NB4 (cell line): ENCODE measurements at regions not wholly inside any gene's neighbourhood (a gene's known extent, or its start where the extent isn't known, plus 50 kb on each side); places are given as distances from the start of the nearest gene placed in this dataset.

Source experiments
- DNase-seq: peaks from one replicate; pipeline ENCODE4 v3.0.0; 2010; ENCODE audit warnings: low read depth
- H3K4me3 ChIP-seq: one replicate; pipeline ENCODE4 v1.5.1; 2011; ENCODE audit warnings: mild to moderate bottlenecking, low read depth, low read length, moderate library complexity
- MYC ChIP-seq: IDR thresholded peaks from 2 replicates; pipeline ENCODE4 v1.6.1; 2011; ENCODE audit warnings: low read depth, low read length
- POLR2A ChIP-seq: IDR thresholded peaks from 2 replicates; pipeline ENCODE4 v1.6.1; 2011; ENCODE audit warnings: mild to moderate bottlenecking; ENCODE audit not compliant: insufficient read length; ENCODE audit errors: extremely low read depth
- TF ChIP-seq, protein P1 (sequence below): IDR thresholded peaks from one replicate; pipeline ENCODE4 v1.5.1; 2012; ENCODE audit warnings: low read depth, low read length
- TF ChIP-seq, protein P2 (sequence below): IDR thresholded peaks from 2 replicates; pipeline ENCODE4 v1.6.1; 2011; ENCODE audit warnings: low read depth, low read length

DNA sequence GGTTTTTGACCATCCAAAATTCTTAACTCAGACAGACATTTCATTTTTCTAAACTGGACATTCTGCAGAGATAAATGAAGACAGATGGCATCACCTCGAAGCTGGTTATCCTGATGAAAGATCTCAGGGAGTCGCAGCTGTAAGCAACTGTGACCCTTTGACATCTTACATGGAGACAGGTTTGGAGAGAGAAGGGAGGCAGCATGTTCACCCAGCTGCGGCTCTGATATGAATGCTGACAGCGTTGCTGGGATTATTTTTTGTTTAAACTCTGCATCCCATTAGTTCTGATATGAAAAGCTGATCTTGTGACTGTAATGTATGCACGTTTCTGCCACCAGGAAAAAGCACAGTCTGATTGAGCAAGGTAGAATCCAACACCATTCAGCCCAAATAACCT lies 89.4 kb downstream of the C6orf118 start:
- no peak for DNase-seq
- no peak overlapping the region for H3K4me3 ChIP-seq
- TF ChIP-seq MYC (no peak), POLR2A (no peak)
- TF ChIP-seq, protein P1, sequence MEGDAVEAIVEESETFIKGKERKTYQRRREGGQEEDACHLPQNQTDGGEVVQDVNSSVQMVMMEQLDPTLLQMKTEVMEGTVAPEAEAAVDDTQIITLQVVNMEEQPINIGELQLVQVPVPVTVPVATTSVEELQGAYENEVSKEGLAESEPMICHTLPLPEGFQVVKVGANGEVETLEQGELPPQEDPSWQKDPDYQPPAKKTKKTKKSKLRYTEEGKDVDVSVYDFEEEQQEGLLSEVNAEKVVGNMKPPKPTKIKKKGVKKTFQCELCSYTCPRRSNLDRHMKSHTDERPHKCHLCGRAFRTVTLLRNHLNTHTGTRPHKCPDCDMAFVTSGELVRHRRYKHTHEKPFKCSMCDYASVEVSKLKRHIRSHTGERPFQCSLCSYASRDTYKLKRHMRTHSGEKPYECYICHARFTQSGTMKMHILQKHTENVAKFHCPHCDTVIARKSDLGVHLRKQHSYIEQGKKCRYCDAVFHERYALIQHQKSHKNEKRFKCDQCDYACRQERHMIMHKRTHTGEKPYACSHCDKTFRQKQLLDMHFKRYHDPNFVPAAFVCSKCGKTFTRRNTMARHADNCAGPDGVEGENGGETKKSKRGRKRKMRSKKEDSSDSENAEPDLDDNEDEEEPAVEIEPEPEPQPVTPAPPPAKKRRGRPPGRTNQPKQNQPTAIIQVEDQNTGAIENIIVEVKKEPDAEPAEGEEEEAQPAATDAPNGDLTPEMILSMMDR: no peak
- TF ChIP-seq, protein P2, sequence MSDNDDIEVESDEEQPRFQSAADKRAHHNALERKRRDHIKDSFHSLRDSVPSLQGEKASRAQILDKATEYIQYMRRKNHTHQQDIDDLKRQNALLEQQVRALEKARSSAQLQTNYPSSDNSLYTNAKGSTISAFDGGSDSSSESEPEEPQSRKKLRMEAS: no peak

DNA sequence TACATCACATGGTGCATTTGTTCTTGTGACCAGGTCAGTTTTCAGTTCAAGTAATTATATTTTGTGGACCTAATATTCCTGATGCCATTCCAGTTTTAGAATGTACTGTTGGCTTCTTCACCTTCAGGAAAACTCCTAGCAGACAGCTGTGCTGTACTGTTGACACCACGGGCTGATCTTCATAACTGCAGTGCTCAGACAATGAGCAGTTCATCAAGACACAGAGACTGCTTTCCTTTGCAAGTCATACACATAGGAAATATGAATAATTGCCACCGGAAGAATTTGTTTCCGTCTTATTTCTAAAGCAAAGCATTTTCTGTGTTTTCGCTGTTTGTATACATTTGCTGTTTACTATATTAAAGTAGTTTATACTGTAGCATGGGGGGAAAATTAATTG lies 89.8 kb downstream of the C6orf118 start:
- no peak overlapping the region for H3K4me3 ChIP-seq
- no peak for TF ChIP-seq MYC
- TF ChIP-seq POLR2A: no peak
- TF ChIP-seq, protein P1: no peak
- TF ChIP-seq, protein P2: no peak
- no peak for DNase-seq

DNA sequence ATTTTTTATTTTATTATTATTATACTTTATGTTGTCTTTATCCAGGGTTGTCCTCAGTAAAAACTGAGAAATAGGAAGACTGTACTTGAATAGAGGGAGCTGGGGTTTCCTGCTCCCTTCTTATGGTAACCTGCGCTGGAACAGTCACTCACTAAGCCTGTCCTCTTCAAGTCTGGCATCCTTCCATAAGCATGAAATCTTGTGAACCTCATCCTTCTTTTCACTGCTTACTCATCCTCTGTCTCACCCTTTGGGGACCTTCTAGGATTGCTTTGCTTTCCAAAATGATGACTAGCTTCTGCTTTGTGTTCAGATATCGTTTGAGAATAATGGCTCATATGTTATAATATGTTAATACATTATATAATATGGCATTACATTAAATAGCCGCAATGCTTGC lies 90.6 kb downstream of the C6orf118 start:
- no peak for DNase-seq
- H3K4me3 ChIP-seq: no peak overlapping the region
- TF ChIP-seq, protein P1: no peak
- TF ChIP-seq, protein P2: no peak
- TF ChIP-seq MYC (no peak), POLR2A (no peak)

DNA sequence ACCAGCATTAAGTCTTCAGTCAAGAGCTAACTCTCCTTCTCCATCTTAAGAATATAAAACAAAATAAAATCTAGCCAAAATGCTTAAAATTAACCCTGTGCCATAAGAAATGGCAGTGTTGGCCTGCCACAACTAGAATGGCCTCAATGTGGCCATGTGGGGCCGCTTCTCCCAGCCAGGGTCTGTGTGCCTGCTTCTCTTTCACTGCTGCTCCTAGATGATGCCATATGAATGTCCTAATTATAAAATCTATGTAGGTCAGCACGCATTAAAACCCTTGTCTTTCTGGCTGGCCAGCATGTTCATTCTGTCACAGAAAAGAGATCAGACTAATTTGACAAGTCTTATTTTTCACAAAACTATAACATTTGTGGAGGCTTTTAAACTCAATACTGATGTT lies 102.6 kb downstream of the C6orf118 start:
- no peak for DNase-seq
- TF ChIP-seq, protein P2: no peak
- TF ChIP-seq POLR2A (no peak), MYC (no peak)
- TF ChIP-seq, protein P1: no peak
- H3K4me3 ChIP-seq: no peak overlapping the region

DNA sequence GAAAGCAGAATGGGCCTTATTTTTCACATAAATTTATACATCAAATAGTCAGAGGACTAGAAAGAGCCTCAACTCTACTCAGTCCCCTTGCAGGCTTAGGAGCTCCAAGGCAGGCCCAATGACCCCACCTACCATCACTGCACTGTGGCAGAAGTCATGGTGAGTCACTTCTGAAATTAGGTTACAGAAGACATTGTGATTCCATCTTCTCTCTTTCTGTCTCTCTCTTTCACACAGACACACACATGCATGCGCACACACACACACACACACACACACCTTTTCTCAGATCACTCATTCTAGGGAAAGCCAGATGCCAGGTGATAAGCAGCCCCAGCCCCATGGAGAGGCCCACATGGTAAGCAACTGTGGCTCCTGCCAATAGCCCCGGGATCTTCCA lies 103.8 kb downstream of the C6orf118 start:
- TF ChIP-seq POLR2A (no peak), MYC (no peak)
- TF ChIP-seq, protein P2: no peak
- TF ChIP-seq, protein P1: no peak
- no peak for DNase-seq
- H3K4me3 ChIP-seq: no peak overlapping the region
